ENCODE measurements at regions not wholly inside any gene's neighbourhood (a gene's known extent, or its start where the extent isn't known, plus 50 kb on each side); places are given as distances from the start of the nearest gene placed in this dataset.
"Not testable (repeated sequence)": the region's sequence is repeated elsewhere in the genome, so short reads cannot be mapped to it uniquely, and the experiment has no call there.

GRCh38 chr9:106479679-106480078, 383.3 kb upstream of the ZNF462 start:
- DNase-seq (ENCODE audit: insufficient read length, low spot score): no peak
- no peak for TF ChIP-seq CTCF (IDR thresholded peaks at IDR 0.05; ENCODE audit: insufficient read depth, missing control alignments)
- FAIRE-seq: no peak

- no peak for TF ChIP-seq CTCF (IDR thresholded peaks at IDR 0.05; ENCODE audit: insufficient read depth, missing control alignments)
- DNase-seq (ENCODE audit: insufficient read length, low spot score) (no peak), FAIRE-seq (no peak)
Observed at GRCh38 chr9:106481013-106481609, 381.9 kb upstream of the ZNF462 start.

- DNase-seq (ENCODE audit: insufficient read length, low spot score) (no peak), FAIRE-seq (no peak)
- TF ChIP-seq CTCF (IDR thresholded peaks at IDR 0.05; ENCODE audit: insufficient read depth, missing control alignments): no peak
Observed at GRCh38 chr9:106482733-106483132, 380.2 kb upstream of the ZNF462 start.

GRCh38 chr9:106486685-106487084, 376.3 kb upstream of the ZNF462 start:
- TF ChIP-seq CTCF (IDR thresholded peaks at IDR 0.05; ENCODE audit: insufficient read depth, missing control alignments): no peak
- DNase-seq (ENCODE audit: insufficient read length, low spot score) (no peak), FAIRE-seq (no peak)

- no peak for TF ChIP-seq CTCF (IDR thresholded peaks at IDR 0.05; ENCODE audit: insufficient read depth, missing control alignments)
- DNase-seq (ENCODE audit: insufficient read length, low spot score) (no peak), FAIRE-seq (no peak)
Observed at GRCh38 chr9:106487266-106487665, 375.7 kb upstream of the ZNF462 start.

- not testable (repeated sequence) for FAIRE-seq; DNase-seq (ENCODE audit: insufficient read length, low spot score)
Observed at GRCh38 chr9:106492126-106492525, 370.8 kb upstream of the ZNF462 start.

- DNase-seq (ENCODE audit: insufficient read length, low spot score) (no peak), FAIRE-seq (no peak)
- TF ChIP-seq CTCF (IDR thresholded peaks at IDR 0.05; ENCODE audit: insufficient read depth, missing control alignments): no peak
Observed at GRCh38 chr9:106500171-106500570, 362.8 kb upstream of the ZNF462 start.

GRCh38 chr9:106501210-106501609, 361.8 kb upstream of the ZNF462 start:
- DNase-seq (ENCODE audit: insufficient read length, low spot score); FAIRE-seq: not testable (repeated sequence)
